Heart left ventricle (tissue), 16 donors: ENCODE measurements at regions not wholly inside any gene's neighbourhood (a gene's known extent, or its start where the extent isn't known, plus 50 kb on each side); places are given as distances from the start of the nearest gene placed in this dataset.

ENCODE experiments used
- ATAC-seq, 4 donors: fragments of 200-7000 bp; cut with Tn5 transposase; one replicate each; pipeline ENCODE4 v1.9.1; 2020 to 2022; ENCODE audit warnings: moderate library complexity in 4 of 4, mild to moderate bottlenecking in 3 of 4, moderate number of reproducible peaks in 1 of 4
- DNase-seq, 5 donors: peaks; one replicate each; pipeline ENCODE4 v3.0.0-alpha.2; 2020
- H3K27ac ChIP-seq, 12 donors: fragments of 200-600 bp; sonication (generic) in 4 of 12; one replicate each; pipeline versions ENCODE4 v1.5.0 to v1.8.0; 2016 to 2022; ENCODE audit warnings: mild to moderate bottlenecking in 2 of 12
- H3K27me3 ChIP-seq, 9 donors: fragments of 200-600 bp; sonication (generic) in 2 of 9; one replicate each; pipeline versions ENCODE4 v1.5.1 to v1.8.0; 2016 to 2022; ENCODE audit warnings: mild to moderate bottlenecking in 3 of 9
- H3K36me3 ChIP-seq, 9 donors: fragments of 200-600 bp; sonication (generic) in 2 of 9; one replicate each; pipeline versions ENCODE4 v1.5.0 to v1.8.0; 2018 to 2022; ENCODE audit warnings: mild to moderate bottlenecking in 2 of 9
- H3K4me1 ChIP-seq, 12 donors: fragments of 200-600 bp; sonication (generic) in 4 of 12; one replicate each; pipeline versions ENCODE4 v1.5.0 to v1.8.0; 2016 to 2022; ENCODE audit warnings: mild to moderate bottlenecking in 3 of 12
- H3K4me3 ChIP-seq, 12 donors: fragments of 200-600 bp; sonication (generic) in 4 of 12; one replicate each; pipeline versions ENCODE4 v1.5.0 to v1.8.0; 2017 to 2022; ENCODE audit warnings: mild to moderate bottlenecking in 9 of 12, moderate library complexity in 4 of 12
- H3K9me3 ChIP-seq, 12 donors: fragments of 200-600 bp; sonication (generic) in 4 of 12; one replicate each; pipeline versions ENCODE4 v1.5.0 to v1.8.0; 2016 to 2022; ENCODE audit warnings: mild to moderate bottlenecking in 1 of 12
- CTCF ChIP-seq, 12 donors: fragments of 200-600 bp; sonication (generic) in 4 of 12; IDR thresholded peaks; one replicate each; pipeline versions ENCODE4 v1.5.0 to v1.8.0; 2018 to 2022; ENCODE audit warnings: antibody characterized with exemption in 12 of 12, mild to moderate bottlenecking in 5 of 12
- POLR2A ChIP-seq, 2 donors: fragments of 450-650 bp; IDR thresholded peaks; one replicate each; pipeline ENCODE4 v1.6.1; 2017; ENCODE audit warnings: antibody characterized with exemption in 2 of 2, mild to moderate bottlenecking in 2 of 2, moderate library complexity in 2 of 2
- WGBS, 4 donors: extraction: QIAGEN DNeasy Blood & Tissue Kit in 2 of 4; methylation state at CpG; one replicate each; pipeline versions ENCODE4 v1.1.5 to v1.1.7; 2013 to 2018; 5-methylcytosine and 5-hydroxymethylcytosine counted together
- intact Hi-C, 10 donors: fragments of 100-400 bp; cut with DNase I; formaldehyde crosslinking; loops; one replicate each; pipeline versions ENCODE4 v1.11.1 to v1.14.2; 2022
- donor health status: ischemic (EF 13 %, LVEDD 7.1; RV severe dilation, severe dysfunction).
- donor health status: healthy with polysubstance abuse.
- donor health status: DM: no; HTN: yes; CAD: no.
- donor health status: DM: no; HTN: no; CAD: no.
- donor health status: ischemic (EF 25% LVEDD 6.9; RV normal size, moderate dysfunction).
- donor health status: ischemic (EF 25% LVEDD 5.7; RV mildly dilated, moderate dysfunction).
- donor health status: healthy.
- donor health status: DM: yes; HTN: yes; CAD: no.
- donor health status: ischemic (EF 35%, LVEDD 5.7; RV mildly dilated, moderate dysfunction).
- donor health status: nonischemic (EF 11% LVEDD 7.7; RV severe dilation, severe dysfunction).
- donor health status: DM: yes; HTN: yes; CAD: no.
- donor health status: PGD.
- donor health status: ischemic (EF 29% LVEDD 5.4; RV normal size, mild dysfunction).
- donor health status: nonischemic (EF 23%, LVEDD 6.1; RV moderate dilation, normal function).

GRCh38 chr3:74107451-74107850, 482.7 kb upstream of the PDZRN3 start:
- H3K9me3 ChIP-seq: no peaks in the 10 kb centered on the region
- H3K27ac ChIP-seq: no peak overlapping the region
- H3K36me3 ChIP-seq: no peaks in the 10 kb centered on the region
- TF ChIP-seq POLR2A (IDR thresholded peaks at IDR 0.05) (no peak), CTCF (IDR thresholded peaks at IDR 0.05) (no peak)
- ATAC-seq (no peak), DNase-seq (no peak)
- intact Hi-C loops: no loop called here
- H3K27me3 ChIP-seq: no peaks in the 10 kb centered on the region
- no peaks in the 10 kb centered on the region for H3K4me1 ChIP-seq
- H3K4me3 ChIP-seq: no peak overlapping the region
- WGBS, 4 donors: 55 to 71% (median 58%) methylated on average over 2 of the region's 2 CpGs

- intact Hi-C loops: no loop called here
- TF ChIP-seq POLR2A (IDR thresholded peaks at IDR 0.05) (no peak), CTCF (IDR thresholded peaks at IDR 0.05) (no peak)
- 33 to 48% (median 39%) methylated on average over 2 of the region's 2 CpGs for WGBS, 4 donors
- no peak for DNase-seq
- no peak for ATAC-seq
- Histone ChIP-seq H3K4me1 (no peaks in the 10 kb centered on the region), H3K4me3 (no peak overlapping the region), H3K27me3 (no peaks in the 10 kb centered on the region), H3K9me3 (no peaks in the 10 kb centered on the region), H3K27ac (no peak overlapping the region), H3K36me3 (no peaks in the 10 kb centered on the region)
Measured at GRCh38 chr3:74106925-74107324, 482.2 kb upstream of the PDZRN3 start.

- Histone ChIP-seq H3K9me3 (no peaks in the 10 kb centered on the region), H3K4me3 (no peak overlapping the region), H3K27me3 (peaks cover 0 to 8% (median 0%) of the 10 kb centered on the region in 9 donors), H3K4me1 (no peaks in the 10 kb centered on the region), H3K27ac (no peak overlapping the region), H3K36me3 (no peaks in the 10 kb centered on the region)
- WGBS, 4 donors: 38 to 53% (median 49%) methylated on average over 2 of the region's 2 CpGs
- ATAC-seq (no peak), DNase-seq (no peak)
- intact Hi-C loops: no loop called here
- TF ChIP-seq CTCF (IDR thresholded peaks at IDR 0.05) (no peak), POLR2A (IDR thresholded peaks at IDR 0.05) (no peak)
Measured at GRCh38 chr3:74091204-74091603, 466.5 kb upstream of the PDZRN3 start.

GRCh38 chr3:74089814-74090213, 465.1 kb upstream of the PDZRN3 start:
- H3K36me3 ChIP-seq: no peaks in the 10 kb centered on the region
- 61 to 80% (median 78%) methylated on average over 1 of the region's 1 CpG for WGBS, 4 donors
- peaks cover 0 to 8% (median 0%) of the 10 kb centered on the region in 9 donors for H3K27me3 ChIP-seq
- H3K27ac ChIP-seq: no peak overlapping the region
- DNase-seq (no peak), ATAC-seq (no peak)
- H3K9me3 ChIP-seq: no peaks in the 10 kb centered on the region
- TF ChIP-seq CTCF (IDR thresholded peaks at IDR 0.05) (no peak), POLR2A (IDR thresholded peaks at IDR 0.05) (no peak)
- intact Hi-C loops: no loop called here
- no peaks in the 10 kb centered on the region for H3K4me1 ChIP-seq
- H3K4me3 ChIP-seq: no peak overlapping the region
